ENCODE measurements at regions not wholly inside any gene's neighbourhood (a gene's known extent, or its start where the extent isn't known, plus 50 kb on each side); places are given as distances from the start of the nearest gene placed in this dataset.

DNA sequence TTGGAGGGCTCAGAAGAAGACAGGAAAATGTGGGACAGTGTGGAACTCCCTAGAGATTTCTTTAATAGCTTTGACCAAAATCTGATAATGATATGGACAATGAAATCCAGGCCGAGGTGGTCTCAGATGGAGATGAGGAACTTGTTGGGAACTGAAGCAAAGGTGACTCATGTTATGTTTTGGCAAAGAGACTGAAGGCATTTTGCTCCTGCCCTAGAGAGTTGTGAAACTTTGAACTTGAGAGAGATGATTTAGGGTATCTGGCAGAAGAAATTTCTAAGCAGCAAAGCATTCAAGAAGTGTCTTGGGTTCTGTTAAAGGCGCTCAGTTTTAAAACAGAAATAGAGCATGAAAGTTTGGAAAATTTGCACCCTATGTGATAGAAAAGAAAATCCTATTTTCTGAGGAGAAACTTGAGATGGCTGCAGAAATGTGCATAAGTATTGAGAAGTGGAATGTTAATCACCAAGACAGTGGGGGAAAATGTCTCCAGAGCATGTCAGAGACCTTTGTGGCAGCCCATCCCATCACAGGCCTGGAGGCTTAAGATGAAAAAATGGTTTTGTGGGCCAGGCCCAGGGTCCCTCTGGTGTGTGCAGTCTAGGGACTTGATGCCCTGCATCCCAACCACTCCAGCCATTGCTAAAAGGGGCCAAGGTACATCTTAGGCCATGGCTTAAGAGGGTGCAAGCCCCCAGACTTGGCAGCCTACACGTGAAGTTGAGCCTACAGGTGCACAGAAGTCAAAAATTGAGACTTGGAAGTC lies 463.7 kb upstream of the TLE4 start:
- TF ChIP-seq, protein P1, sequence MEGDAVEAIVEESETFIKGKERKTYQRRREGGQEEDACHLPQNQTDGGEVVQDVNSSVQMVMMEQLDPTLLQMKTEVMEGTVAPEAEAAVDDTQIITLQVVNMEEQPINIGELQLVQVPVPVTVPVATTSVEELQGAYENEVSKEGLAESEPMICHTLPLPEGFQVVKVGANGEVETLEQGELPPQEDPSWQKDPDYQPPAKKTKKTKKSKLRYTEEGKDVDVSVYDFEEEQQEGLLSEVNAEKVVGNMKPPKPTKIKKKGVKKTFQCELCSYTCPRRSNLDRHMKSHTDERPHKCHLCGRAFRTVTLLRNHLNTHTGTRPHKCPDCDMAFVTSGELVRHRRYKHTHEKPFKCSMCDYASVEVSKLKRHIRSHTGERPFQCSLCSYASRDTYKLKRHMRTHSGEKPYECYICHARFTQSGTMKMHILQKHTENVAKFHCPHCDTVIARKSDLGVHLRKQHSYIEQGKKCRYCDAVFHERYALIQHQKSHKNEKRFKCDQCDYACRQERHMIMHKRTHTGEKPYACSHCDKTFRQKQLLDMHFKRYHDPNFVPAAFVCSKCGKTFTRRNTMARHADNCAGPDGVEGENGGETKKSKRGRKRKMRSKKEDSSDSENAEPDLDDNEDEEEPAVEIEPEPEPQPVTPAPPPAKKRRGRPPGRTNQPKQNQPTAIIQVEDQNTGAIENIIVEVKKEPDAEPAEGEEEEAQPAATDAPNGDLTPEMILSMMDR (IDR thresholded peaks at IDR 0.05): no peak
- TF ChIP-seq POLR2A (IDR thresholded peaks at IDR 0.05): no peak
- no peak for TF ChIP-seq EP300 (IDR thresholded peaks at IDR 0.05)

All from ovary (tissue), 3 donors.